Ovary (tissue), 7 donors: ENCODE measurements at regions not wholly inside any gene's neighbourhood (a gene's known extent, or its start where the extent isn't known, plus 50 kb on each side); places are given as distances from the start of the nearest gene placed in this dataset.

Experiments used
- DNase-seq, 5 donors: peaks; one replicate each; pipeline ENCODE4 v3.0.0-alpha.2; 2019 to 2020
- H3K27ac ChIP-seq, 2 donors: fragments of 200-600 bp; one replicate each; pipeline versions ENCODE4 v1.5.1 to v1.8.0; 2019 to 2022
- H3K27me3 ChIP-seq: fragments of 200-600 bp; one replicate; pipeline ENCODE4 v1.8.0; 2022
- H3K36me3 ChIP-seq: fragments of 200-600 bp; sonication (generic); one replicate; pipeline ENCODE4 v1.5.1; 2019
- H3K4me1 ChIP-seq: one replicate; pipeline ENCODE4 v1.8.1; 2013; ENCODE audit warnings: mild to moderate bottlenecking, moderate library complexity; ENCODE audit not compliant: insufficient read depth
- H3K4me3 ChIP-seq: fragments of 200-600 bp; sonication (generic); one replicate; pipeline ENCODE4 v1.5.1; 2017
- H3K9me3 ChIP-seq, 2 donors: fragments of 200-600 bp in 1 of 2; sonication (generic) in 1 of 2; one replicate each; pipeline versions ENCODE4 v1.5.1 to v1.8.1; 2013 to 2019; ENCODE audit warnings: mild to moderate bottlenecking in 1 of 2, moderate library complexity in 1 of 2
- CTCF ChIP-seq, 3 donors: fragments of 450-650 bp in 2 of 3; fragments of 200-600 bp in 1 of 3; IDR thresholded peaks; one replicate each; pipeline versions ENCODE4 v1.5.1 to v1.8.0; 2016 to 2022; ENCODE audit warnings: antibody characterized with exemption in 3 of 3, mild to moderate bottlenecking in 1 of 3
- EP300 ChIP-seq: sonication (generic); formaldehyde crosslinking; IDR thresholded peaks from one replicate; pipeline ENCODE4 v1.6.1; 2017; ENCODE audit warnings: antibody characterized with exemption
- POLR2A ChIP-seq: fragments of 450-650 bp; IDR thresholded peaks from one replicate; pipeline ENCODE4 v1.6.1; 2017; ENCODE audit warnings: antibody characterized with exemption, mild to moderate bottlenecking, moderate library complexity
- WGBS, 3 donors: extraction: QIAGEN DNeasy Blood & Tissue Kit in 1 of 3; methylation state at CpG; one replicate each; pipeline versions ENCODE4 v1.1.5 to v1.1.7; 2013 to 2017; 5-methylcytosine and 5-hydroxymethylcytosine counted together
- intact Hi-C, 4 donors: fragments of 100-400 bp; cut with DNase I; formaldehyde crosslinking; loops; one replicate each; pipeline versions ENCODE4 v1.11.0 to v1.15.1; 2022 to 2023
- donor health status: DM: no; HTN: no; CAD: no; lungs with moderate emphysema.
- donor health status: DM: no; HTN: no; CAD: no.
- donor health status: Bipolar disorder and iron deficiency.
- donor health status: DM: no; HTN: no; CAD: no.
- donor health status: DM: yes; HTN: yes; CAD: no.

GRCh38 chr6:120576061-120576460 lies 758.2 kb downstream of the TBC1D32 start:
- DNase-seq = no peak
- TF ChIP-seq EP300 (no peak), POLR2A (no peak), CTCF (IDR thresholded peaks at IDR 0.05) (no peak)
- H3K27me3 ChIP-seq = no peaks in the 10 kb centered on the region
- H3K36me3 ChIP-seq = no peaks in the 10 kb centered on the region
- intact Hi-C loops = no loop called here
- 79 to 86% (median 82%) methylated on average over 4 of the region's 4 CpGs for WGBS, 3 donors
- no peak overlapping the region for H3K4me3 ChIP-seq
- no peaks in the 10 kb centered on the region for H3K4me1 ChIP-seq
- no peak overlapping the region for H3K27ac ChIP-seq
- peaks cover 0 to 4% of the 10 kb centered on the region in 2 donors for H3K9me3 ChIP-seq

- intact Hi-C loops = no loop called here
- no peak overlapping the region for H3K27ac ChIP-seq
Measured at GRCh38 chr6:120569714-120570113, 764.6 kb downstream of the TBC1D32 start.

GRCh38 chr6:120564779-120565178 lies 769.5 kb downstream of the TBC1D32 start:
- Histone ChIP-seq H3K27ac (no peak overlapping the region), H3K4me3 (no peak overlapping the region), H3K36me3 (no peaks in the 10 kb centered on the region), H3K9me3 (no peaks in the 10 kb centered on the region), H3K4me1 (no peaks in the 10 kb centered on the region), H3K27me3 (no peaks in the 10 kb centered on the region)
- 88 to 89% (median 89%) methylated on average over 3 of the region's 3 CpGs for WGBS, 3 donors
- DNase-seq = no peak
- TF ChIP-seq POLR2A (no peak), CTCF (IDR thresholded peaks at IDR 0.05) (no peak), EP300 (no peak)
- intact Hi-C loops = no loop called here

More at GRCh38 chr6:120569714-120570113, 764.6 kb downstream of the TBC1D32 start:
- DNase-seq = no peak
- H3K36me3 ChIP-seq = no peaks in the 10 kb centered on the region
- no peak overlapping the region for H3K4me3 ChIP-seq
- H3K9me3 ChIP-seq = no peaks in the 10 kb centered on the region
- TF ChIP-seq EP300 (no peak), POLR2A (no peak), CTCF (IDR thresholded peaks at IDR 0.05) (no peak)
- H3K27me3 ChIP-seq = no peaks in the 10 kb centered on the region
- 67 to 88% (median 78%) methylated on average over 1 of the region's 1 CpG for WGBS, 3 donors
- H3K4me1 ChIP-seq = no peaks in the 10 kb centered on the region

- 63 to 69% (median 65%) methylated on average over 2 of the region's 2 CpGs for WGBS, 3 donors
- Histone ChIP-seq H3K36me3 (no peaks in the 10 kb centered on the region), H3K27ac (no peak overlapping the region), H3K4me3 (no peak overlapping the region), H3K27me3 (no peaks in the 10 kb centered on the region), H3K4me1 (no peaks in the 10 kb centered on the region), H3K9me3 (no peaks in the 10 kb centered on the region)
- DNase-seq = no peak
- no peak for TF ChIP-seq CTCF (IDR thresholded peaks at IDR 0.05)
- TF ChIP-seq POLR2A = no peak
- no peak for TF ChIP-seq EP300
- intact Hi-C loops = no loop called here
Measured at GRCh38 chr6:120558294-120558693, 776.0 kb downstream of the TBC1D32 start.

GRCh38 chr6:120557554-120557953 lies 776.7 kb downstream of the TBC1D32 start:
- Histone ChIP-seq H3K27me3 (no peaks in the 10 kb centered on the region), H3K4me1 (no peaks in the 10 kb centered on the region), H3K9me3 (no peaks in the 10 kb centered on the region), H3K36me3 (no peaks in the 10 kb centered on the region), H3K27ac (no peak overlapping the region), H3K4me3 (no peak overlapping the region)
- no peak for DNase-seq
- intact Hi-C loops = no loop called here
- TF ChIP-seq CTCF (IDR thresholded peaks at IDR 0.05) (no peak), EP300 (no peak), POLR2A (no peak)
- 63 to 74% (median 64%) methylated on average over 3 of the region's 3 CpGs for WGBS, 3 donors
